ENCODE measurements at regions not wholly inside any gene's neighbourhood (a gene's known extent, or its start where the extent isn't known, plus 50 kb on each side); places are given as distances from the start of the nearest gene placed in this dataset.

DNA sequence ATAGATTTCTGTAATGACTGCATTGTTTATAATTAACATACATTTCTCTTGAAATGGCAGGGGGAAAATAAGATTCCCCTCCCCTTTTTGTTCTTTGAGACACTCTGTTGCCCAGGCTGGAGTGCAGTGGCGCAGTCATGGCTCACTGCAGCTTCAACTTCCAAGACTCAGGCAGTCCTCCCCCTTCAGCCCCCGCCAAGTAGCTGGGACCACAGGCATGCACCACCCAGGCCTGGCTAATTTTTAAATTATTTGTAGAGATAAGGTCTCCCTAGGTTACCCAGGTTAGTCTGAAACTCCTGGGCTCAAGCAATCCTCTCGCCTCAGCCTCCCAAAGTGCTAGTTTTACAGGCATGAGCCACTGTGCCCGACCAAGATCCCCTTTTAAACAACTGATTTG lies 67.7 kb downstream of the KATNIP start:
- Histone ChIP-seq H3K4me1 (no peaks in the 10 kb centered on the region), H3K4me3 (no peak overlapping the region), H3K27me3 (no peaks in the 10 kb centered on the region), H3K9me3 (no peaks in the 10 kb centered on the region), H3K36me3 (no peaks in the 10 kb centered on the region), H3K27ac (no peak overlapping the region)
- no peak for TF ChIP-seq POLR2A (IDR thresholded peaks at IDR 0.05)
- no peak for ATAC-seq
- intact Hi-C loops (cut with DNase I; ENCODE audit: low total_unique reads), result no loop called here
- in situ Hi-C loops (cut with MboI; ENCODE audit: low sequenced_read_pairs in 4 of 4), result no loop called here
- no peak for DNase-seq

DNA sequence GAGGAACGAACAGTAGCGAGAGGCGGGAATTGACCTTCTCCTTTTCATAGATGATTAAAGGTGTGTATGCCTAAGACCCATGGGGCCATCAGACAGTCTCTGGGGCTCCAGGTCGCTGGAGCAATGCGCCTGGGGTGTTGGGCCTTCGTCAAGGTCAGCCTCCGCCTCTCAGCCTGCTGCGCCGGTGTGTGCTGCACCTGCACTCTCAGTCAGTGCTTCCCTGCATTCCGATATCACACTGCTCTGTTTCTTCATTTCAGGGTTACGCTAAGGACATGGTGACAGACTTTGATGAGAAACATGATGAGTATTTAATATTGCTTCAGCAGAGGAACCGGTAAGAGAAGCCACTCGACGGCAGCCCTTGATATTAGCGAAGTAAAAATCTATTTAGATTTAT lies 68.2 kb downstream of the KATNIP start:
- ATAC-seq, result no peak
- in situ Hi-C loops (cut with MboI; ENCODE audit: low sequenced_read_pairs in 4 of 4) (no loop called here), intact Hi-C loops (cut with DNase I; ENCODE audit: low total_unique reads) (no loop called here)

DNA sequence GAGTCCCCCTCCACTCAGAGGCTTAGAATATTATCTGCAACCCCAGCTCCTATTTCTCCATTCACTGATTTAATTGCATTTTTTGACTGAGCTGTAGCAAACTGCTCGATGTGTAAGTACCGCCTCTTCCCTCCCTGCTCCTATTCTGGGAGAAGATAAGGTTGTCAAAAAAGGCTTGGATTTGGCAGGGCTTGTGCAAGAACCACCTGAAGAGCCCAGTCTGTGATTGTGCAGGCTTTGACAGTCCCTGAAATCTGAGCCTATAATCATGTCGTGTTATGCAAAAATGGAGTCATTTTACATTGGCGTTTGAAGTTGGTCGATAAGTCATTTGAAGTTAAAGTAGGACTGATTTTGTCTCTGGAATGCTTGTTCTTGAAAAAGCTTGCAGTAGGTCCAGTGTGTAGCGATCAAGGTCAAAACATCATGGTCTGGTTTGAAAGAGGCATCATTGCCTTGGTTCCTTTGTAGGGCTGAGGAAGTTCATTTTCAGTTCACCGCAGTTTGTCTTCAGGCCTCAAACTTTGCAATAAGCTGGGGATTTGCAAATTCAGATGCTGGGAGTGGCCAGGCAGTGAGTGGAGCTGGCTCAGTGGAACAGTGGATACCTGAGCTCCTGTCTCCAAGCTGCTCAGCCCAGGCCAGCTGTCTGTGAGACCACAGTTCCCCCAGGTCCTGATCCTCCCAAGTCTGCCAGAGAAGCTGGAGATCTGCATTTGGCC lies 68.8 kb downstream of the KATNIP start:
- intact Hi-C loops (cut with DNase I; ENCODE audit: low total_unique reads) (no loop called here), in situ Hi-C loops (cut with MboI; ENCODE audit: low sequenced_read_pairs in 4 of 4) (no loop called here)
- no peak overlapping the region for H3K27ac ChIP-seq

More for the DNA sequence above, 68.2 kb downstream of the KATNIP start:
- no peak overlapping the region for H3K27ac ChIP-seq
- no peak for TF ChIP-seq POLR2A (IDR thresholded peaks at IDR 0.05)
- TF ChIP-seq, protein P1, sequence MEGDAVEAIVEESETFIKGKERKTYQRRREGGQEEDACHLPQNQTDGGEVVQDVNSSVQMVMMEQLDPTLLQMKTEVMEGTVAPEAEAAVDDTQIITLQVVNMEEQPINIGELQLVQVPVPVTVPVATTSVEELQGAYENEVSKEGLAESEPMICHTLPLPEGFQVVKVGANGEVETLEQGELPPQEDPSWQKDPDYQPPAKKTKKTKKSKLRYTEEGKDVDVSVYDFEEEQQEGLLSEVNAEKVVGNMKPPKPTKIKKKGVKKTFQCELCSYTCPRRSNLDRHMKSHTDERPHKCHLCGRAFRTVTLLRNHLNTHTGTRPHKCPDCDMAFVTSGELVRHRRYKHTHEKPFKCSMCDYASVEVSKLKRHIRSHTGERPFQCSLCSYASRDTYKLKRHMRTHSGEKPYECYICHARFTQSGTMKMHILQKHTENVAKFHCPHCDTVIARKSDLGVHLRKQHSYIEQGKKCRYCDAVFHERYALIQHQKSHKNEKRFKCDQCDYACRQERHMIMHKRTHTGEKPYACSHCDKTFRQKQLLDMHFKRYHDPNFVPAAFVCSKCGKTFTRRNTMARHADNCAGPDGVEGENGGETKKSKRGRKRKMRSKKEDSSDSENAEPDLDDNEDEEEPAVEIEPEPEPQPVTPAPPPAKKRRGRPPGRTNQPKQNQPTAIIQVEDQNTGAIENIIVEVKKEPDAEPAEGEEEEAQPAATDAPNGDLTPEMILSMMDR (IDR thresholded peaks at IDR 0.05 in 4 of 5, conservative IDR thresholded peaks at IDR 0.05 in 1 of 5), result no peak
- no peaks in the 10 kb centered on the region for H3K9me3 ChIP-seq
- no peak overlapping the region for H3K4me3 ChIP-seq
- no peaks in the 10 kb centered on the region for H3K36me3 ChIP-seq
- no peak for DNase-seq
- H3K27me3 ChIP-seq, result no peaks in the 10 kb centered on the region
- no peaks in the 10 kb centered on the region for H3K4me1 ChIP-seq

DNA sequence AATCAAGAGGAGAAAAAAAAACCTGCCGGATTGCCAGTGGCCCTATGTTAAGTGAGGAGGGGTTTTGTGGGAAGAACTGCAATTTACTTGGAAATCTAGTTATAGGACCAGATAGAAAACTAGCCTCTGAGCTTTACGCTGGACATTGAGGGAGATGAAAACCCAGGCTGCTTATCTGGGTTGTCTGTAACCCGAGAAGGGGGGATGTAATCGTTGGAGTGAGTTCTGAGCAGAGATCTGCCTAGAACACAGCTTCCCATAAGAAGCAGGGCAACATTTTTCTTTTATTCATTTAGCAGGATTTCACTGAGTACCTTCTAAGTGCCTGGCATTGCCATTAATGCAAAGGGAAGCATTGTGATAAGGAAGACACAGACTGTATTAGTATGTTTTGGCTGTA lies 70.6 kb downstream of the KATNIP start:
- DNase-seq, result no peak
- Histone ChIP-seq H3K9me3 (no peaks in the 10 kb centered on the region), H3K4me1 (no peaks in the 10 kb centered on the region), H3K27me3 (no peaks in the 10 kb centered on the region), H3K27ac (no peak overlapping the region), H3K4me3 (no peak overlapping the region), H3K36me3 (no peaks in the 10 kb centered on the region)
- ATAC-seq, result no peak
- TF ChIP-seq POLR2A (IDR thresholded peaks at IDR 0.05), result no peak
- TF ChIP-seq, protein P1 (IDR thresholded peaks at IDR 0.05 in 4 of 5, conservative IDR thresholded peaks at IDR 0.05 in 1 of 5), result no peak
- in situ Hi-C loops (cut with MboI; ENCODE audit: low sequenced_read_pairs in 4 of 4), result no loop called here
- intact Hi-C loops (cut with DNase I; ENCODE audit: low total_unique reads), result no loop called here

More for the DNA sequence above, 68.8 kb downstream of the KATNIP start:
- H3K27me3 ChIP-seq, result no peaks in the 10 kb centered on the region
- H3K9me3 ChIP-seq, result no peaks in the 10 kb centered on the region
- no peaks in the 10 kb centered on the region for H3K4me1 ChIP-seq
- TF ChIP-seq POLR2A (IDR thresholded peaks at IDR 0.05), result no peak
- TF ChIP-seq, protein P1 (IDR thresholded peaks at IDR 0.05 in 4 of 5, conservative IDR thresholded peaks at IDR 0.05 in 1 of 5), result no peak
- no peak for DNase-seq
- no peaks in the 10 kb centered on the region for H3K36me3 ChIP-seq
- H3K4me3 ChIP-seq, result no peak overlapping the region
- ATAC-seq, result no peak

DNA sequence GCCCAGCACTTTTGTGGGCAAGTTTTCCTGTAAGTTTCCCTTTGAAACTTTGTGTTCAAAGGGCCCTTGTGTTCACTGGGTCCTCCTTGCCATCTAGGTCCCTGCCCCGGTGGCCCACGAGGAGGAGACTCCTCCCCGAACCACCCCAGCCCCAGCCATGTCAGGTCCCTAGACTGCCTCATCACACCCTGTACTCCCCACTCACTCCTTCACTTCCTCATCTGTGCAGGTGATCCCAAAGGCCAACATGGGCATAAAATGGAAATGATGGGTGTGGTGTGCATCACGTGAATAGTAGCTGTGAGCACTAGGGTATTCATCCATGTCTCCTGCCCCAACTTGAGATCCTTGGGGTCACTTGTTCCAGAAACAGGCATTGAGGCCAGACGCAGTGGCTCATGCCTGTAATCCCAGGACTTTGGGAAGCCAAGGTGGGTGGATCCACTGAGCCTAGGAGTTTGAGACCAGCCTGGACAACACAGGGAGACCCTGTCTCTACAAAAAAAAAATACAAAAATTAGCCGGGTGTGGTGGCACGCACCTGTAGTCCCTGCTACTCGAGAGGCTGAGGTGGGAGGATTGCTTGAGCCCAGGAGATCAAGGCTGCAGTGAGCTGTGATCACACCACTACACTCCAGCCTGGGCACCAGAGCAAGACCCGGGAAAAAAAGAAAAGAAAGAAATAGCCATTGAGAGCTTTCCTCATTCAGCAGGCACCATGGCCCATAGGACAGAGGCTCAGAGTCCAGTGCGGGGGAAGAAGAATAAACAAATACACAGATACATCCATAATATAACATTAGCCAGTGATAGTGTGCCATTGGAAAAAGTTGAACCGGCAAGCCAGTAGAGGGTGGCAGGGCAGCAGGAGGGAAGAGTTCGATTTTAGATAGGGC lies 74.5 kb downstream of the KATNIP start:
- ATAC-seq (no peak), DNase-seq (no peak)
- intact Hi-C loops (cut with DNase I; ENCODE audit: low total_unique reads) (no loop called here), in situ Hi-C loops (cut with MboI; ENCODE audit: low sequenced_read_pairs in 4 of 4) (loop anchor here in 3 of 4 donors (25.0 kb wide), 1 partner anchor 438 kb away; the partner anchor contains the start of gene GSG1L (in 3 of the 3))
- no peaks in the 10 kb centered on the region for H3K27me3 ChIP-seq
- TF ChIP-seq POLR2A (IDR thresholded peaks at IDR 0.05), result no peak
- TF ChIP-seq, protein P1 (IDR thresholded peaks at IDR 0.05 in 4 of 5, conservative IDR thresholded peaks at IDR 0.05 in 1 of 5), result no peak
- H3K9me3 ChIP-seq, result no peaks in the 10 kb centered on the region
- H3K4me3 ChIP-seq, result no peak overlapping the region
- H3K4me1 ChIP-seq, result no peaks in the 10 kb centered on the region
- no peaks in the 10 kb centered on the region for H3K36me3 ChIP-seq
- no peak overlapping the region for H3K27ac ChIP-seq

Measured in gastrocnemius medialis (tissue), 4 donors.